ENCODE measurements at regions not wholly inside any gene's neighbourhood (a gene's known extent, or its start where the extent isn't known, plus 50 kb on each side); places are given as distances from the start of the nearest gene placed in this dataset.

GRCh38 chr10:44473146-44473545, 88.2 kb upstream of the CXCL12 start:
- Mint-ChIP-seq H3K9me3 (ENCODE audit: low read depth) (no peaks in the 10 kb centered on the region), H3K36me3 (ENCODE audit: low read depth) (no peaks in the 10 kb centered on the region), H3K4me1 (ENCODE audit: low read depth) (peaks cover 12% of the 10 kb centered on the region), H3K27ac (ENCODE audit: unreplicated experiment) (no peak overlapping the region), H3K27me3 (ENCODE audit: low read depth) (no peaks in the 10 kb centered on the region), H3K4me3 (ENCODE audit: unreplicated experiment) (no peak overlapping the region)
- no peak for TF ChIP-seq CTCF (IDR thresholded peaks at IDR 0.05)
- DNase-seq (ENCODE audit: low spot score), result no peak

GRCh38 chr10:44476409-44477045, 91.6 kb upstream of the CXCL12 start:
- peaks cover 2% of the 10 kb centered on the region for H3K9me3 Mint-ChIP-seq (ENCODE audit: low read depth)
- no peak for DNase-seq (ENCODE audit: low spot score)
- H3K4me1 Mint-ChIP-seq (ENCODE audit: low read depth), result peaks cover 21% of the 10 kb centered on the region

GRCh38 chr10:44477046-44477425, 92.1 kb upstream of the CXCL12 start:
- H3K4me1 Mint-ChIP-seq (ENCODE audit: low read depth), result peaks cover 21% of the 10 kb centered on the region
- DNase-seq (ENCODE audit: low spot score), result no peak
- no peaks in the 10 kb centered on the region for H3K27me3 Mint-ChIP-seq (ENCODE audit: low read depth)
- no peak overlapping the region for H3K27ac Mint-ChIP-seq (ENCODE audit: unreplicated experiment)
- no peak overlapping the region for H3K4me3 Mint-ChIP-seq (ENCODE audit: unreplicated experiment)
- H3K9me3 Mint-ChIP-seq (ENCODE audit: low read depth), result peaks cover 6% of the 10 kb centered on the region
- no peak for TF ChIP-seq CTCF (IDR thresholded peaks at IDR 0.05)
- H3K36me3 Mint-ChIP-seq (ENCODE audit: low read depth), result peaks cover 4% of the 10 kb centered on the region

More at GRCh38 chr10:44476409-44477045, 91.6 kb upstream of the CXCL12 start:
- Mint-ChIP-seq H3K4me3 (ENCODE audit: unreplicated experiment) (no peak overlapping the region), H3K27me3 (ENCODE audit: low read depth) (no peaks in the 10 kb centered on the region), H3K36me3 (ENCODE audit: low read depth) (peaks cover 2% of the 10 kb centered on the region), H3K27ac (ENCODE audit: unreplicated experiment) (no peak overlapping the region)
- TF ChIP-seq CTCF (IDR thresholded peaks at IDR 0.05), result no peak

GRCh38 chr10:44478040-44478439, 93.1 kb upstream of the CXCL12 start:
- H3K4me1 Mint-ChIP-seq (ENCODE audit: low read depth), result peaks cover 21% of the 10 kb centered on the region
- no peak for TF ChIP-seq CTCF (IDR thresholded peaks at IDR 0.05)
- no peak overlapping the region for H3K4me3 Mint-ChIP-seq (ENCODE audit: unreplicated experiment)
- peaks cover 10% of the 10 kb centered on the region for H3K9me3 Mint-ChIP-seq (ENCODE audit: low read depth)
- H3K36me3 Mint-ChIP-seq (ENCODE audit: low read depth), result peaks cover 7% of the 10 kb centered on the region
- H3K27ac Mint-ChIP-seq (ENCODE audit: unreplicated experiment), result no peak overlapping the region
- H3K27me3 Mint-ChIP-seq (ENCODE audit: low read depth), result no peaks in the 10 kb centered on the region
- no peak for DNase-seq (ENCODE audit: low spot score)

GRCh38 chr10:44478876-44479705, 94.2 kb upstream of the CXCL12 start:
- no peak overlapping the region for H3K27ac Mint-ChIP-seq (ENCODE audit: unreplicated experiment)
- peaks cover 7% of the 10 kb centered on the region for H3K36me3 Mint-ChIP-seq (ENCODE audit: low read depth)
- peaks cover 10% of the 10 kb centered on the region for H3K9me3 Mint-ChIP-seq (ENCODE audit: low read depth)
- H3K4me1 Mint-ChIP-seq (ENCODE audit: low read depth), result peaks cover 21% of the 10 kb centered on the region
- H3K4me3 Mint-ChIP-seq (ENCODE audit: unreplicated experiment), result no peak overlapping the region
- H3K27me3 Mint-ChIP-seq (ENCODE audit: low read depth), result no peaks in the 10 kb centered on the region
- DNase-seq (ENCODE audit: low spot score), result no peak
- no peak for TF ChIP-seq CTCF (IDR thresholded peaks at IDR 0.05)

Measured in chondrocyte (in vitro differentiated cells).